ENCODE measurements at regions not wholly inside any gene's neighbourhood (a gene's known extent, or its start where the extent isn't known, plus 50 kb on each side); places are given as distances from the start of the nearest gene placed in this dataset.

DNA sequence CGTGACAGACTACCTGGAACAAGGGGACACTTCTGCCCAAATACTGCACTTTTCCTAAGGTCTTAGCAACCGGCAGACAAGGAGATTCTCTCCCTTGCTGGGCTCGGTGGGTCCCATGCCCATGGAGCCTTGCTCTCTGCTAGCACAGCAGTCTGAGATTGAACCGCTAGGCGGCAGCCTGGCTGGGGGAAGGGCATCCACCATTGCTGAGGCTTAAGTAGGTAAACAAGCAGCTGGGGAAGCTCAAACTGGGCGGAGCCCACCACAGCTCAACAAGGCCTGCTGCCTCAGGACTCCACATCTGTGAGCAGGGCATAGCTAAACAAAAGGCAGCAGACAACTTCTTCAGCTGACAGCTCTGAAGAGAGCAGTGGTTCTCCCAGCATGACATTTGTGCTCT lies 87.8 kb upstream of the ASCC3 start:
- no peak overlapping the region for H3K4me3 Mint-ChIP-seq (ENCODE audit: unreplicated experiment)
- intact Hi-C loops (cut with micrococcal nuclease) = no loop called here
- POLR2A ChIA-PET = no interaction called here
- CTCF ChIA-PET = no interaction called here
- H3K27me3 Mint-ChIP-seq (ENCODE audit: insufficient read depth, unreplicated experiment) = no peaks in the 10 kb centered on the region
- no peak overlapping the region for H3K27ac Mint-ChIP-seq (ENCODE audit: low read depth, unreplicated experiment)
- no peaks in the 10 kb centered on the region for H3K36me3 Mint-ChIP-seq (ENCODE audit: insufficient read depth, unreplicated experiment)
- no peaks in the 10 kb centered on the region for H3K4me1 Mint-ChIP-seq (ENCODE audit: insufficient read depth, unreplicated experiment)
- DNase-seq (ENCODE audit: unreplicated experiment) = no peak
- TF ChIP-seq CTCF (IDR thresholded peaks at IDR 0.05; ENCODE audit: unreplicated experiment) = no peak
- H3K9me3 Mint-ChIP-seq (ENCODE audit: unreplicated experiment) = peaks cover 20% of the 10 kb centered on the region
- BruUV-seq (replicated peaks) = no TSS peak

GRCh38 chr6:100979267-100979666 lies 98.1 kb upstream of the ASCC3 start:
- Mint-ChIP-seq H3K4me3 (ENCODE audit: unreplicated experiment) (no peak overlapping the region), H3K4me1 (ENCODE audit: insufficient read depth, unreplicated experiment) (no peaks in the 10 kb centered on the region), H3K27me3 (ENCODE audit: insufficient read depth, unreplicated experiment) (no peaks in the 10 kb centered on the region), H3K36me3 (ENCODE audit: insufficient read depth, unreplicated experiment) (peaks cover 4% of the 10 kb centered on the region), H3K27ac (ENCODE audit: low read depth, unreplicated experiment) (peak overlapping the region; percentile 18), H3K9me3 (ENCODE audit: unreplicated experiment) (no peaks in the 10 kb centered on the region)
- ChIA-PET POLR2A (interaction anchor here (0.5 to 1.1 kb wide), 3 partner anchors 14 to 90 kb away, joined by 3 read pairs; no protein-coding TSS in a partner anchor), CTCF (interaction anchor here (0.7 to 1.4 kb wide), 3 partner anchors 10 to 30 kb away, joined by 3 to 4 read pairs (median 3); no protein-coding TSS in a partner anchor)
- BruUV-seq (replicated peaks) = no TSS peak
- intact Hi-C loops (cut with micrococcal nuclease) = no loop called here
- no peak for DNase-seq (ENCODE audit: unreplicated experiment)
- no peak for TF ChIP-seq CTCF (IDR thresholded peaks at IDR 0.05; ENCODE audit: unreplicated experiment)

GRCh38 chr6:100980949-100981348 lies 99.8 kb upstream of the ASCC3 start:
- Mint-ChIP-seq H3K4me1 (ENCODE audit: insufficient read depth, unreplicated experiment) (no peaks in the 10 kb centered on the region), H3K36me3 (ENCODE audit: insufficient read depth, unreplicated experiment) (peaks cover 4% of the 10 kb centered on the region), H3K27me3 (ENCODE audit: insufficient read depth, unreplicated experiment) (no peaks in the 10 kb centered on the region), H3K9me3 (ENCODE audit: unreplicated experiment) (no peaks in the 10 kb centered on the region), H3K4me3 (ENCODE audit: unreplicated experiment) (no peak overlapping the region), H3K27ac (ENCODE audit: low read depth, unreplicated experiment) (no peak overlapping the region)
- no peak for TF ChIP-seq CTCF (IDR thresholded peaks at IDR 0.05; ENCODE audit: unreplicated experiment)
- intact Hi-C loops (cut with micrococcal nuclease) = no loop called here
- DNase-seq (ENCODE audit: unreplicated experiment) = no peak
- POLR2A ChIA-PET = no interaction called here
- CTCF ChIA-PET = interaction anchor here (0.6 kb wide), 2 partner anchors 129 to 1876 kb away, joined by 3 read pairs; no protein-coding TSS in a partner anchor
- BruUV-seq (replicated peaks) = no TSS peak

DNA sequence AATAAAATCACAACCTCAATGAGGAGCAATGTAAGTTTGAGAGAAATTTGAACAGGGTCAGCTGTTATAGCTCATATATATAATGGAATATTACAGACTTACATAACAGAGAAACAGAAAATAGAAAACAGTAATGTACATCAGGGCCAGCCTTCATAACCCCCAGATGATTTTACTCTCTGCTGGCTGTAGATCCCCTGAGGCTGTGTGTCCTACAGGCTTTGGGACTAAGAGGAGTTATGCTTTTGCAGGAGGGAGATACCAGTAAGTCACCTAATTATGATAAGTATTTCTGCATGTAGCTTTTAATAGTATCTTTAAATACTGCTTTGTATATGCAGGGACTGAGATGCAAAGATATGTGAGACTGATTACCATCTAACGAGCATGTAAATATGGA lies 105.8 kb upstream of the ASCC3 start:
- ChIA-PET CTCF (no interaction called here), POLR2A (interaction anchor here (1.0 kb wide), 1 partner anchor 12 kb away, joined by 3 read pairs; no protein-coding TSS in a partner anchor)
- Mint-ChIP-seq H3K9me3 (ENCODE audit: unreplicated experiment) (no peaks in the 10 kb centered on the region), H3K27me3 (ENCODE audit: insufficient read depth, unreplicated experiment) (no peaks in the 10 kb centered on the region), H3K4me3 (ENCODE audit: unreplicated experiment) (no peak overlapping the region), H3K4me1 (ENCODE audit: insufficient read depth, unreplicated experiment) (no peaks in the 10 kb centered on the region), H3K36me3 (ENCODE audit: insufficient read depth, unreplicated experiment) (no peaks in the 10 kb centered on the region), H3K27ac (ENCODE audit: low read depth, unreplicated experiment) (no peak overlapping the region)
- intact Hi-C loops (cut with micrococcal nuclease) = no loop called here
- TF ChIP-seq CTCF (IDR thresholded peaks at IDR 0.05; ENCODE audit: unreplicated experiment) = no peak
- no peak for DNase-seq (ENCODE audit: unreplicated experiment)
- no TSS peak for BruUV-seq (replicated peaks)
